SKM-1 treated with dmso at 0.1 percent for 144 hours (cell line): ENCODE measurements at regions not wholly inside any gene's neighbourhood (a gene's known extent, or its start where the extent isn't known, plus 50 kb on each side); places are given as distances from the start of the nearest gene placed in this dataset.

Source experiments
- DNase-seq: peaks from one replicate; lab custom pipeline; 2025; ENCODE audit not compliant: unreplicated experiment; lab: John Stamatoyannopoulos, UW

DNA sequence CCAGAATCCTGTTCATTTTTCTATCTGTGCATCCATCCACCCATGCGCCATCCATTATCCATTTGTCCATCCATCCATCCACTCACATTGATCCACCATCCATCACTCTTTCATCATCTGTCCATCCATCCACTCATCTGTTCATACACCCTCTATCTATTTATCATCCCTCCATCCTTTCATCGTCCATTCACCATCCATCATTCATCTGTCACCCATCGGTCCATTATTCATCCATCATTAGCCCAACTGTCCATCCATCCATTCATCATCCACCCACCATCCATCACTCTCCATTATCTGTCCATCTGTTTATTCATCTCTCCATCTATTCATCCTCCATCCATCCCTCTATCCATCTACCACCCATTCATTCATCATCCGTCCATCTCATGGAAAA is 125.7 kb upstream of the TMPRSS2 start:
- DNase-seq = no peak

DNA sequence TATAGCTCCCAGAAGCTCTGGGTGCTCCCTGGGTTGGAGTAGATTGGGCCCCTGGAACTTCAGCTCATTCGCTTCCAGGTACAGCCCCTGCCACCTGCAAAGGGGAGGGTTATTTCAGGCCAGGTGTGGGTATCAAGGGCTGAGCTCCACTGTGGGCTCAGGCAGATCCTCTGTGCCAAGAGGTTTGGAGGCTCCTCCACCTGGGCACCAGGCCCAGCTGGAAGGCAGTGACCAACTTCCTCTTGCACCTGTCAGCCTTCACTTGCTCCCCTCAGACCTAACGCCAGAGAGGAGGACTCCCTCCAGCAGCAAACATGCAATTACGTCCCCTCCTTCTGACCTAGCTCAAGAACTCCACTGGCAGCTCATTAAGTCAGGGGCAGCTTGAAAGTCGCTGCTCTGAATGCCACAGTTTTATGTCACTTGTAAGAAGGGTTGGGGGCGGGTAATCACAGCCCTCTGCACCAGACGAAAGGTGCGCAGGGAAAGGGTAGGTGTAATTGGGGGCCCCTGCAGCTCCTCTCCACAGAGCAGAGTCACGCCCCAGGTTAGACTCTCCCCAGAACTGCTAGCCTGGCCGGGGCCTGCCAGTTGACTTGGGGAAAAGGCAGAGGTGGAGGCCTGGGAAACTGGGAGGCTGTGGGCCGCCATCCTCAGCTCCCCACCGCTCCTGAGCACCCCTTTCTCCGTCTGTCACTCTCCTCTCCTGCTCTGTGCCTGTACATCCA is 125.0 kb upstream of the TMPRSS2 start:
- no peak for DNase-seq

DNA sequence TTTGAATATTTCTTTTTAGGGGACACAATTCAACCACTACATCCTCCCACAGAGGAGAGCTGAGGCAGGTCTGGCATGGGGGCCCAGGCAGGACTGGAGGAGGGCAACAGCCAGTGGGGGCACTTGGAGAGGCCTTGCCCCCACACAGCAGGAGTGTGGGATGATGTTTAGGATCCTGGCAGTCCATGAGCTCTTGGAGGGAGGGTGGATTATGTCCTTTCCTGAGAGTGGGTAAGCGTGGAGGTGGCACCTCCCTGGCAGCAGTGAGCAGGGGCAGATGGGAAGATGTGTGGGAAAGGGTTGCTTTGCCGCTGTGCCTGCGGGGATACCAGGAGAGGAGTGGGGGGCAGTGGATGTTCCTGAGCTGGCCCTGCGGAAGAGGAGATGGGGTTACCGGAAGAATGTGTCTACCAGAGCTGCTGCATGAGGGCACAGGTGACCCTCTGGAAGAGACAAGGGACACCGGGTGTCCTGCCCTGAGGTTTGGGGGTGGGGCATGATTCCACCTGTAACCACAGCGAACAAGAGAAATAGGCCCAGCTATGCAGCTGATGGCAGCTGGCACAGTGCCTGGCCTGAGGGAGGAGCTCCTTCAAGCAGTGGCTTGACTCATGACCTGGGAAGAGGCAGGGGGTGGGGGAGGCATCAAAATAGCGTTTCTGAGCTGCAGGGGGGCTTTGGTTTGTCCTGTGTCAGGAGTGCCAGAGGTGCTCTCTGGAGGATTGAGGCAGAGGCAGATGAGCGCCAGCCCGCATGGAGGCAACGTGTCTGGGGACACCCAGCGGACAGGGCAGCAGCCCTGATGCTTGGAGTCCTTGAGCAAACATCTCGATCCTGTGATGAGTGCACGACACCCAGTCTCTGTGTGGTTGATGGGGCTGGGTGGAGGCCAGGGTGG is 123.9 kb upstream of the TMPRSS2 start:
- no peak for DNase-seq

DNA sequence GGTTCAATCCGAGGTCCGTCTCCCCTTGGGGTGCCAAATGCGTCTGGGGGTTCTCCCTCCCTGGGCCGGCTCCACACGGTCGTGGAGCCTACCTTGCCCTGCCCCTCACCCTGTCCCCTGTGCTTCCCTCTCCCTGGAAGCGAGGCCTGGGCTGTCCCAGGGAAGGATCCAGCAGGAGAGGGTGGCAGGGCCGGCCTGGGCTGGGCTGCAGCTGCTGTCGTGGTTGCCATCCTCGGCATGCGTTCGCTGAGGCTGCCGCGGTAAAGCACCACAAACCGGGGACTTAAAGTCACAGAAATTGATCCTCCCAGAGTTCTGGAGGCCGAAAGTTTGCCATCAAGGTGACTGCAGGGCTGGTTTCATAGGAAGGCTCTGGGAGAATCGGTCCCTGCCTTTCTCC is 123.0 kb upstream of the TMPRSS2 start:
- DNase-seq = no peak

DNA sequence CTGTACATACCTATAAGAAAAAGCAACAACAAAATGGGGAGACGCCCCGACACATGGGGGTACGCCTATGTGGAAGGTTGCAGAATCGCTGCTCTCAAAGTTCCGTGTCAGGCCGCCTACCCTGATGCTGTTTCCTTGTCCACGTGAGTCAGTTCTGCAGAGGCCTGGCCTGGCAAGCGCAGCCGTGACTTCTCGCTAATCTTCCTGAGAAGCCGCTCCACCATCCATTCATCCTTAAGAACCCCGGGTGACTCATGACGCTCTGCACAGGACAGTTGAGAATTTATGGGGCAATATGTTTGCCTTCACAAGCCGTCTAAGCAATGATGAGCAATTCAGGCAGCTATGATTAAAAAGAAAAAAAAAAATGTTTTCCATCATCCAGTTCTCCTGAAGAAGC is 122.3 kb upstream of the TMPRSS2 start:
- DNase-seq = no peak

DNA sequence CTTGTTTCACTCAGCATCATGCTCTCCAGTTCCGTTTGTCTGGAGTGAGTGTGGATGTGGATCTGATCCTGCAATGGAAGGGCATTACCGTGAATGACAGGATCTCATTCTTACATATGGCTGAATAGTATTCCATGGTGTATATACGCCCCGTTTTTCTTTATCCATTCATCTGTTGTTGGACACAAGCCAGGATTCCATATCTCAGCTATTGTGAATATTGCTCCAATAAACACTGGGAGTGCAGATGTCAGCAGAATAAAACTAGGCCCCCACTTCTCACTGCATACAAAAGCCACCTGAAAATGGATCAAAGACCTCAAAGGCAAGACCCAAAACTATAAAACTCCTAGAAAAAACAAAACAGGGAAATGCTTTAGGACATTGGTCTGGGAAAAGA is 120.3 kb upstream of the TMPRSS2 start:
- DNase-seq = no peak

DNA sequence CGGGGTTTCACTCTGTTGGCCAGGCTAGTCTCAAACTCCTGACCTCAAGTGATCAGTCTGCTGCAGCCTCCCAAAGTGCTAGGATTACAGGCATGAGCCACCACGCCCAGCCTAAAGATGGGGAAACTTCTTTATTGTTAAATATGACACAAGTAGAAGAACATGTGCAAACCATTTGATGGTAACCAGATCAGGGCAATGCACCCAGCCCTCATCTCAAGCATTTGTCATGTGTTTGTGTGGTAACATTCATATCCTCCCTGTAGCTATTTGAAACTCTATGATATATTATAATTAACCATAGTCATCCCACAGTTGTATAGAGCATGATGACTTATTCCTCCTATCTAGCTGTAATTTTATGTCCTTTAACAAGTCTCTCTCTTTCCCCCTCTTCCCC is 119.5 kb upstream of the TMPRSS2 start:
- DNase-seq = no peak

DNA sequence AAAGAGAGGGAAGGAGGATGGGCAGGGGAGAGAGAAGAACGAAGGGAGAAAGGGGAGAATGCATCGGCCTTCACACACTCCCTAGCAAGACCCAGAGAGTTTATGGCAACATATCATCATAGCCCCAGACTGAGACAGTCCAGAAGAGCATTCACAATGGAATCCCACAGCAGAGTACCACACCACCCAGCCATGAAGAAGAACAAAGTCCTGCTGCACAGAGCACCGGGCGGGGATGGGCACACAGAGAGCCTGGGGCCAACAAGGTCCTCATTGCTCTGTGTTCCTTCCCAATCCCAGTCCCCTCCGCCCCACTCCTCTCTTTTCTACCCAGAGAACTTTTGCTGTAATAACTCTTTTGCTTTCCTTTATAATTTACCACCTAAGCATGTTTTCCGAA is 118.1 kb upstream of the TMPRSS2 start:
- no peak for DNase-seq

DNA sequence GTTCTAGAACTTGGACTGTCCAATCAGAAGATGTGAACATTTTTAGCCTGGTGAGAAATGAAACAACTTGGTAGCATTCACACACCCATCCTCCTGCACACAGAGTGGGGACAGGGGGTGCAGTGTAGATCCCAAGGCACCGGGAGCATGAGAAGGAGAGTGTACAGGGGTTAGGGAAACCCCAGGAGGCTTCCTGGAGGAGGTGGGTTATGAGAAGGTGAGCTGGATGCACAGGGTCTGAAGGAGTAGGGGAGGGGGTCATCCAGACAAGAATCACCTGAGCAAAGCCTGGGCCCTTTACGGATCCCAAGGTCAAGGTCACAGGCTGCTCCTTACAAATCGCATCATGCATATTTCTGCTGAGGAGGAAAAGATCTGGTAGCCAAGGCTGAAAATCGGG is 117.5 kb upstream of the TMPRSS2 start:
- DNase-seq = no peak

DNA sequence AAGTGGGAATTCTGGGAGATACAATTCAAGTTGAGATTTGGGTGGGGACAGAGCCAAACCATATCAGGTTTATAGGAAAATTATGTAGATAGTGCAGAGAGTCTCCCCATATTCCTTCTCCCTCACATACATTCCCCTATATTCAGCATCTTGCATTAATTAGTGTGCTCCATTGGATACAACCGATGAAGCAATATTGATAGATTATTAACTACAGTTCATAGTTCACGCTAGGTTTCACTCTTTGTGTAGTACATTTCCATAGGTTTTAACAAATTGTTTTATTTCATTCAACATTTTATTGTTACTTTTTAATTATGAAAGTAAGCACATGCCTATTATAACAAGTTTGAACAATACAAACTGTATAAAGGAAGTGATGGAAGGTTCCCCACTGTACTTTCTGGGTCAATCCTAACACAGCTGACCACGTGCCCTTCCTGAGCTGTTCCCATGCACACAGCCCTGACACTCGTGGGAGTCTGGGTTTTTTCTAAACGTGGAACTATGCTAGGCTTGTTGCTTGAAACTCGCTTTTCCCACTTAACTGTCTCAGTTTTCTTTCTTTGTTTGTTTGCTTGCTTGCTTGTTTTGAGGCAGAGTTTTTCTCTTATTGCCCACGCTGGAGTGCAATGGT is 116.8 kb upstream of the TMPRSS2 start:
- no peak for DNase-seq

DNA sequence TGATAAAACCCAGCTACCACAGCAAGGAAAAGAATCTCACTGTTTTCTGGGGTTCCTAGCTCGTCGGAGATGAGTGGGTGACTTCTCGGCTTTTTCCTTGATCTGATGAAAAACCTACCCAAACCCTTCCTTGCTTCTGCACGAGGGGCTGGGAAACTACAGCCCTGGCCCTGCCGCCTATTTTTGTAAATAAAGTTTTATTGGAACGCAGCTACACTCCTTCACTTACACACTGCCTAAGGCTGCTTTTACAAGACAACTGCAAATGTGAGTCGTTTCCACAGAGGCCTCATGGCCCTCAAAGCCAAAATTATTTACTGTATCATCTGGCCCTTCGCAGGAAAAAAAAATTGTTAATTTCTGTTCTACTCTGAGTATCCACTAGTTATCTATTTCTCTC is 116.0 kb upstream of the TMPRSS2 start:
- DNase-seq = no peak

DNA sequence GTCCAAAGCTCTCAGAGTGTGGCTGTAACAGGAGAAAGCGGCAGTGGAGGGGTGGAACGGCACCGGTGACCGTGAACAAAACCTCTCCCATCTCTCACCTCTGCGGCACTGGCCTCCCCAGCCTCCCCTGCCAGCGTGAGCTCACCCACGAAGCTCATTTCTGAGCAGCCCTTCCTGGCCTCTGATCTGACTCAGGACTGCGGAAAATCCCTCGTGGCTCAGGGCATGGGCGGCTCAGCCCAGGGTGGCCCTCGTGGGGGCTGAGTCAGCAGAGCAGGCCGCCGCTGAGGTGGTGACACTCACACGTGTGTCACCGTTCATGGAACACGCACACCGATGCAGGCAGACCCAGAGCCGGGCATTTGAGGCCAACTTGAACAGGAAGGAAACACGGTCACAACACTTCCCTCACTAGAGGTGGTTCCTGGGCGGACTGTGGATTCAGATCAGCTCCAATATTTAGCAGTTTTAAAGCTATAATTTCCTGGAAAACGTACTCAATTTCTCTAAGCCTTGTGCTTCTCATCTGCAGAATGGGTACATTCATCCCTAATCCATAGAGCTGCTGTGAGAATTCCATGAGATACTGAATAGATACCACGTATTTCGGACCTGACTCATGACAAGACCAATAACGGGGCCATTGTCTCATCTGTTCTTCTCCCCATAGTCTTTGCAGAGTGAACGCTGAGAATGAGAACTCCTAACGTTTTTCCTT is 115.0 kb upstream of the TMPRSS2 start:
- no peak for DNase-seq

DNA sequence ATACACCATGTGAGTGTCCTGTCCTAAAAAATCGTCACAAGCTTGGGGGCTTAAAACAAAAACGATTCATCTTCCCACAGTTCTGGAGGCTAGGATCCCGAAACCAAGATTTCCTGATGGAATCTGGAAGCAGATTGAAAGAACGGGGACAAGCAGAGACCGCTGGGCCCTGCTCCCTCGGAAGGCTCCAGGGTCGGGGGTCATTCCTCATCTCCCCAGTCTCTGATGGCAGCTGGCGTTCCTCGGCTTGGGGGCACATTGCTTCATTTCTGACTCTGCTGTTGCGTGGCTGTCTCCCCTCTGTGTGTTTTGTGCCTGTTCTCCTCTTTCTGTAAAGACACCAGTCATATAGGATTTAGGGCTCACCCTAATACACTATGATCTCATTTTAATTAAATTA is 114.2 kb upstream of the TMPRSS2 start:
- DNase-seq = no peak

DNA sequence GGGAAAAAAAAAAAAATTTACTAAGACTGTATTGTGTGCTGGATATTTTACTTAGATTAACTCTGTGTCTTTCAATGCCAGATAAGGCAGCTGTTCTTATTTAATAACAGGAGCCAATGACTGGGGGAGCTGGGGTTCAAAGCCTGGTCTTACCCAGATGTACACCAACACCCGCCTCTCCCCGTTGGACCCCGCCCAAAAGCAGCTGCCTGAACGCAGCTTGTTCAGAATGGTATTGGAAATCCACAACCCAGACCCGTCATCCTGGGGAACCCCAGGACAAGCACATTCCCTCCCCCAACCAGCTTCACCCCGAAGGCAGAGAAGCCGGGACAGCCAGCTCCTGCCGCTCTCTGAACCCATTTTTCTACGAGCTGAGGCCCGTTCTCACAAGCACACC is 113.6 kb upstream of the TMPRSS2 start:
- no peak for DNase-seq

DNA sequence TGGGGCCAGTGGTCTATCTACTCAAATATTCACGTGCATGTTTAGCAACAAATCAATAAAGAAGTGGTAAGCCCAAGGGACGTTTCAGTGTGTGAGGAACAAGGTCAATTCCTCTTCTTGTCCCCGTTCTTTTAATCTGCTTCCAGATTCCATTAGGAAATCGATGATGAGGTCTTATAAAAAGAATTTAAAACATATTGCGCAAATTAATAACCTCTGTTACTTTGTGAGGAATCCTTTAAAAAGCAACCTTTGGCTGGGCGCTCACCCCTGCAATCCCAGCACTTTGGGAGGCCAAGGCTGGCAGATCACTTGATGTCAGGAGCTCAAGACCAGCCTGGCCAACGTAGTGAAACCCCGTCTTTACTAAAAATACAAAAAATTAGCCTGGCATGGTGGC is 113.0 kb upstream of the TMPRSS2 start:
- no peak for DNase-seq

DNA sequence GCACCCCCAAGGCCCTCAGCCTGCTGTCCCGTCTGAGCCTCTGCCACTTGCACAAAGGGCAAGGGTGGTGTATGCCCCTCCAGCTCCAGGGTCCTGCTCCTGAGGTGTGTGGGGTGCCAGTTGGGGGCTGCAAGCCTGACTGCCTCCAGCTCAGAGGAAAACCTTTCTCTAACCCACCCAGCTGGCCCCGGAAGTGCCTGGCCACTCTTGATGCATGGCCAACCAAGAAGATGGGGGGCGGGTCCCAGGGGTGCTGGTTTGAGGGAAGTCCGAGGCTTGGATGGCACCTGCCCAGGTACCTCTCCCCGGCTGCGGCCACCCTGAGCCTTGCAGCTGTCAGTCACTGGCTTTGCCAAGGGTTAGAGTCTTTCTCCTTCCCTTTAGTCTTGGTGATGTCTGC is 112.6 kb upstream of the TMPRSS2 start:
- no peak for DNase-seq

DNA sequence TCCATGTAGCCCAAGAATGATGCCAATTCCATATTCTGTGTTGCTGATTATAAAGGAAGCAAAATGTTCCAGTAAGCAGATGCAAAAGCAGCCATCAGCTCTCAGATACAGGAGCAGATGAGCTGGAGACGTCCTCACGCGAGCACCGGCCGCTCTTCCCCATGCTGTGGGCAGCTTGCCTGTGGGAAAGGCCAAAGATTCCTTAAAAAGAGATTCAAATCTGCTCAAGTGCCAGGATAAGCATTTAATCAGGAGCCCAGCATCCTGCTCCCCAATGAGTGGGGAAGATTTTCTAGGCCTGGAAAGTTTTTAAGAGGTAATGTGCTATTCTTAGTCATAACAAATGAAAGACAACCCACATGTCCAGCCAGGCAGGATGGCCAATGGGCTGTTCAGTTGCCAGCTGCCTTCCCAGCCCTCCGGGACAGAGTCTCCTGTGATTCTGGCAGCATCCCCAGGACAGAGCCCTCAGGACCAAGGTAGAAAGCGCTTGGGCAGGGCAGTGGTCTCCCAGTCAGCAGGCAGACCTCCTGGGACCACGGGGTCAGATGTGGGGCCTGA is 108.2 kb upstream of the TMPRSS2 start:
- no peak for DNase-seq

DNA sequence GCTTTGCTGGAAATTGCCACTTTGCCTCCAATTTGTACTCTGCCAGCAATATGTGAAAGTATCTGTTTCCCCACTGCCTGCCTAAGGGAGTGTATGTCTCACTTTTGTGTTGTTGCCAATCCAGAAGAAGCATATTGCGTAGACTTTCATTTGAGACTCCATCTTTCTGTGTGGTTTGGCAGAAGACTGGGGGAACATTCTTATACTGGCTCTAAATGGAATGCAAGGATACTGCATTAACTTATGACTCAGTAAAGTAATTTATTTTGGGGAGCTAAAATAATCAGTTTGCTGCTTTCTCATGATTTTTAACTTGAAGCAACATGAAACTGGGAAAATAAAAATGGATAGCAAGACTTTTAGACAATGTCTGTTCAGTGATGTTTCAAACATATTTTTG is 107.7 kb upstream of the TMPRSS2 start:
- no peak for DNase-seq

DNA sequence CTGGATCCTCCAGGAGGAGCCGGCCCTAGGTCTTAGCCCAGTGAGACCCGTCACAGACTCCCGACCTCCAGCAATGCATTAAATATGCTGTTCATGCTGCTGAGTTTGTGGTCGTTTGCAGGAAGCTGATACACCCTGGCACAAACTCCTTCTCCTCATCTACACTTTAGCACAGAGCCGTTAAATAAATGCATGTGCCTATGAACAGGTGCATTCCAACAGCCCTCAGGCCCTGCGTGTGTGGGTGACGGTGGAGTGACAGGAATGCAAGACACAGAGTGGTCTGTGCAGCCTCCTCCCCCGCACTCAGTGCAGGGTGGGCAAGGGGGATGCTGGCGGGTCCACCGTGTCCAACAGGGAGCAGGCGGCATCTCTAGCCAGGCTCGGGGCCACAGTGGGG is 106.6 kb upstream of the TMPRSS2 start:
- DNase-seq = no peak

DNA sequence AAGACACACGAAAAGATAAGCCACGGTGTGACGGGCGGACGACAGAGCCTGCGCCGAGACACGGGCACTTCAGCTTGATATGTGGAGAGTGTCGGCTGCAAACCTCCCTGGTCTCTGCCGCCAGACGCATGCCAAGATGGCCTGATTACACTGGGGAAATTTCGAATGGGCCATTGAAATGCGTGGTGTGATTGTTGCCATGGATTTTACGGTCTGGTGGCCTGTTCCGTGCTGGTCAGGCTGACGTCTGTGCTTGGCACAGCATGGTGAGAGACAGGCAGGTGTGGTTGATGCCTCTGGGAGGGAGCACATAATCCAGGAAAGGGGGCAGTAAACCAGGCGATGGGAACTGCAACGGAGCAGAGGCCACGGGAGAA is 105.6 kb upstream of the TMPRSS2 start:
- DNase-seq = no peak
